Breast epithelium (tissue), 3 donors: ENCODE measurements at regions not wholly inside any gene's neighbourhood (a gene's known extent, or its start where the extent isn't known, plus 50 kb on each side); places are given as distances from the start of the nearest gene placed in this dataset.

Experiments
- CTCF ChIP-seq, 3 donors: fragments of 450-650 bp; IDR thresholded peaks; one replicate each; pipeline ENCODE4 v1.5.1; 2016 to 2017; ENCODE audit warnings: antibody characterized with exemption in 3 of 3, mild to moderate bottlenecking in 3 of 3, moderate library complexity in 3 of 3
- POLR2A ChIP-seq: fragments of 450-650 bp; IDR thresholded peaks from one replicate; pipeline ENCODE4 v1.6.1; 2016; ENCODE audit warnings: antibody characterized with exemption, mild to moderate bottlenecking, moderate library complexity
- POLR2AphosphoS5 ChIP-seq, 3 donors: sonication (generic); formaldehyde crosslinking; IDR thresholded peaks; one replicate each; pipeline ENCODE4 v1.6.1; 2017; ENCODE audit warnings: antibody characterized with exemption in 3 of 3

- TF ChIP-seq CTCF (IDR thresholded peaks at IDR 0.05) (no peak), POLR2AphosphoS5 (IDR thresholded peaks at IDR 0.05) (no peak), POLR2A (no peak)
Measured at GRCh38 chr15:25936004-25936403, 72.9 kb upstream of the ATP10A start.
